AG09319 (cell line): ENCODE measurements at regions not wholly inside any gene's neighbourhood (a gene's known extent, or its start where the extent isn't known, plus 50 kb on each side); places are given as distances from the start of the nearest gene placed in this dataset.

Source experiments
- DNase-seq: peaks from one replicate; pipeline ENCODE4 v3.0.0-alpha.2; 2010; ENCODE audit warnings: low read depth; ENCODE audit errors: extremely low read depth
- CTCF ChIP-seq: IDR thresholded peaks from 2 replicates; pipeline ENCODE4 v1.5.1; 2011; ENCODE audit warnings: low read depth, mild to moderate bottlenecking, inconsistent platforms, low read length, moderate library complexity

DNA sequence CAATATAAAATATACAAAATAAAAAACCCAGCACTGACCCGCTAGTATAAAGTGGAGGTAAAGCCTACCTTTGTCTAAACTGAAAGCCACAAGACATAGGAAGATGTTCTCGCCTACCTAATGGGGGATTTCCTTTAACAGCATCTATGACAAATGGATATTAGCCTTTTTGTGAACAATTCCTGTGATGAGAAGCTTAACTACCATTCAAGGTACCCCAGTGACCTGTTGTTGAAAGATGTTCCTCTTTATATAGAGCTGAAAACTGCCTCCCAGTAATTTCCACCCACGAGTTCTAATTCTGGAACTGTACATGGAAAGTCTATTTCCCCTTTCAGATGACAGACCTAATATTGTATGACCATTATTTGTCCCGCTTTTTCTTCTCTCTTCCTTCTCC, 109.8 kb upstream of the RASGRP1 start:
- TF ChIP-seq CTCF, result no peak
- DNase-seq, result no peak

- no peak for DNase-seq
- no peak for TF ChIP-seq CTCF
Measured at GRCh38 chr15:38678281-38678680, 113.7 kb upstream of the RASGRP1 start.

DNA sequence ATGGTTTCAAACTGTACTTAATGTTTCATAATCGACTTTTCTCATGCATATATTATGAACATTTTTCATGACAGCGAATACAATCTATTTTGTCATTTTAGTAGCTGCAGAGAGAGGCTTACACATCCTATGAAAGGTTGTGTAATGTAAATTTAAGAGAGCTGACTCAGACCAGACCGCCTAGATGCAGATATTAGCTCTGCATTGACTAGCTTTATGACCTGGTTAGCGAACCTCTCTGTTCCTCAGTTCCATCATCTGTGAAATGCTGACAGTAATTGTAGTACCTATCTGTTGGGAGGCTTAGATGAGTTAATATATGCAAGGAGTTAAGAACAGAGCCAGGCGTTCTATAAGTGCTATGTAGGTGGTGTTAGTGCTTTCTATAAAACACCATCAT, 116.2 kb upstream of the RASGRP1 start:
- no peak for DNase-seq
- TF ChIP-seq CTCF, result no peak

- DNase-seq, result no peak
- TF ChIP-seq CTCF, result no peak
Measured at GRCh38 chr15:38682363-38682762, 117.7 kb upstream of the RASGRP1 start.

GRCh38 chr15:38682861-38683260, 118.2 kb upstream of the RASGRP1 start:
- no peak for TF ChIP-seq CTCF
- no peak for DNase-seq

DNA sequence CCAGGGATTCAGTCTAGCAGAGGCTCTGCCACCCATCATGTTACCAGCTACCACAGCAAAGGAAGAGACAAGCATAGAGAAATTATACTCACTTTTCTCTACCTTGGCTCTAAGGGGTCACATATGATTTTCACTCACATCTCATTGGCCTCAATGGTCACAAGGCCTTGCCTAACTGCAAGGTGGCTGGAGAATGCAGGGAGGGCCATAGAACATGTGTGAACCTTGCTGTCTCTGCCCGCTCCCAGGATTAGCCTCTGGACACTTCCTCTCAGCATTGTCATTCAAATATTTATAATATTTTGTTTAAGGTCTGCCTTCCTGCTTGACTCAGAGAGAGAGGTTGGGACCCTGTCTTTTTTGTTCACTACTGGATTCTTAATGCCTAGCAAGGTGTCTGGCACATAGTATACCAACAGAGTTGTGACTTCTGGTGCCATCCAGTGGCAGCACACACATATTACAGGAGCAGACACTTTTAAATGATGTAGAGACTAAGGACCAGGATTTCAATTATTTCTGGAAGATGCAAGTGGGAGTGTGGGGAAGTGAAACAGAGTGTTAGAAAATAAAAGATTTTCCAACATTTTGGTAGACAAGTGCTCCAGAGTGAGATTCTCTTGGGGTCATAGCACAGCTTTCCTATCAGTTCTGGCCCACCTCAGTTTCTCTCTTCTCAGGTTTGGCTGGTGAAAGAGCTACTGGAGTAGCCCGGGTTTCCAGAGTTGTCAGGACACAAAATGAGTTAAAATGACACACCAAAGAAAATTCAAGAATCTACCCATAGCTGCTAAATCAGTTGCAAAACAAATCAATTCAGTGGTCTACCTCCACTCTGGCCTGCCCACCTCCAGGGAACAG, 119.0 kb upstream of the RASGRP1 start:
- TF ChIP-seq CTCF, result peak; percentile 75
- DNase-seq, result no peak

- TF ChIP-seq CTCF, result no peak
- no peak for DNase-seq
Measured at GRCh38 chr15:38684440-38685010, 119.9 kb upstream of the RASGRP1 start.
